Stomach (tissue), 8 donors: ENCODE measurements at regions not wholly inside any gene's neighbourhood (a gene's known extent, or its start where the extent isn't known, plus 50 kb on each side); places are given as distances from the start of the nearest gene placed in this dataset.

Experiments used
- DNase-seq, 2 donors: peaks; one replicate each; pipeline versions ENCODE4 v3.0.0 to v3.0.0-alpha.2; 2013 to 2019
- H3K27ac ChIP-seq, 5 donors: fragments of 200-600 bp in 4 of 5; sonication (generic) in 4 of 5; one replicate each; pipeline ENCODE4 v1.5.1; 2013 to 2019; ENCODE audit warnings: mild to moderate bottlenecking in 1 of 5, moderate library complexity in 1 of 5
- H3K27me3 ChIP-seq, 3 donors: fragments of 200-600 bp; sonication (generic); one replicate each; pipeline ENCODE4 v1.5.1; 2017 to 2019; ENCODE audit warnings: mixed run types in 1 of 3
- H3K36me3 ChIP-seq, 4 donors: fragments of 200-600 bp; sonication (generic); 1 replicate in 3 of 4; 2 replicates in 1 of 4; pipeline ENCODE4 v1.5.1; 2016 to 2019
- H3K4me1 ChIP-seq, 4 donors: fragments of 200-600 bp; sonication (generic); one replicate each; pipeline ENCODE4 v1.5.1; 2016 to 2019
- H3K4me3 ChIP-seq, 4 donors: fragments of 200-600 bp; sonication (generic) in 3 of 4; one replicate each; pipeline ENCODE4 v1.5.1; 2016 to 2019; ENCODE audit warnings: mild to moderate bottlenecking in 1 of 4
- H3K9me3 ChIP-seq, 4 donors: fragments of 200-600 bp; sonication (generic); one replicate each; pipeline ENCODE4 v1.5.1; 2016 to 2019
- EP300 ChIP-seq: sonication (generic); formaldehyde crosslinking; IDR thresholded peaks from one replicate; pipeline ENCODE4 v1.6.1; 2017; ENCODE audit warnings: antibody characterized with exemption
- POLR2A ChIP-seq, 4 donors: fragments of 450-650 bp; IDR thresholded peaks; one replicate each; pipeline ENCODE4 v1.6.1; 2016; ENCODE audit warnings: antibody characterized with exemption in 4 of 4, control low read depth in 2 of 4, mild to moderate bottlenecking in 1 of 4, moderate library complexity in 1 of 4
- POLR2AphosphoS5 ChIP-seq, 3 donors: sonication (generic); formaldehyde crosslinking; IDR thresholded peaks; one replicate each; pipeline ENCODE4 v1.6.1; 2016; ENCODE audit warnings: antibody characterized with exemption in 3 of 3
- WGBS, 5 donors: extraction: QIAGEN DNeasy Blood & Tissue Kit in 3 of 5; methylation state at CpG; one replicate each; pipeline versions ENCODE4 v1.1.5 to v1.1.7; 2013 to 2018; 5-methylcytosine and 5-hydroxymethylcytosine counted together
- intact Hi-C: fragments of 100-400 bp; cut with DNase I; formaldehyde crosslinking; loops from one replicate; pipeline ENCODE4 v1.15.1; 2023; ENCODE audit warnings: low total_unique reads
- TF ChIP-seq, protein P1 (sequence below), 7 experiments: fragments of 450-650 bp in 4 of 7; fragments of 200-600 bp in 3 of 7; sonication (generic) in 3 of 7; IDR thresholded peaks; one replicate each; pipeline ENCODE4 v1.5.1; 2016 to 2019; ENCODE audit warnings: antibody characterized with exemption in 7 of 7, control low read depth in 2 of 7, mild to moderate bottlenecking in 1 of 7
- donor health status: healthy with polysubstance abuse.
- donor health status: Bipolar disorder and iron deficiency.
- donor health status: healthy.

DNA sequence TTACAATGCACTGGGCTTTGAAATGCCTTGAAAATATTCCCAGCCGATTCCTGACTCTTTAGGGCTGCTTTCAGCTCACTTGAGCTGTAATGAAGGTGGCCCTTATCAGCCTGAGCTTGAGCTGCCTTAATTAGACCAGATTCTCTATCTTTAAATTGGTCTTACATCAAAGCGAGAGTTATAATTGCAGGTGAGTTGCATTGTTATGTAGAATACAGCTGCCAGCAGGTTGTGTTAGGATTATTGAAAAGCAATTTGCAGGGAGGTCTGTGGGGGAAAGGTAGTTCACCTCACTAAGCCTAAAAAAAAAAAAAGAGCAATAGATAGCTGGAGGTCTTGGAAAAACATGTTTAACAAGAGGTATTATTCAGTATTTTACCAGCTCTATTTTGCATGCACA is 142.2 kb upstream of the HABP2 start:
- TF ChIP-seq POLR2A (IDR thresholded peaks at IDR 0.05) (no peak), EP300 (no peak)
- intact Hi-C loops: no loop called here
- Histone ChIP-seq H3K4me3 (no peak overlapping the region), H3K9me3 (no peaks in the 10 kb centered on the region), H3K27me3 (no peaks in the 10 kb centered on the region), H3K27ac (no peak overlapping the region), H3K36me3 (no peaks in the 10 kb centered on the region), H3K4me1 (no peaks in the 10 kb centered on the region)
- 35 to 73% (median 50%) methylated on average over 2 of the region's 2 CpGs for WGBS, 5 donors
- DNase-seq: no peak

- Histone ChIP-seq H3K27me3 (no peaks in the 10 kb centered on the region), H3K27ac (no peak overlapping the region), H3K9me3 (no peaks in the 10 kb centered on the region), H3K36me3 (no peaks in the 10 kb centered on the region), H3K4me1 (no peaks in the 10 kb centered on the region), H3K4me3 (no peak overlapping the region)
- WGBS, 5 donors: 32 to 56% (median 46%) methylated on average over 5 of the region's 5 CpGs
- intact Hi-C loops: no loop called here
- DNase-seq: no peak
- TF ChIP-seq POLR2AphosphoS5 (IDR thresholded peaks at IDR 0.05): no peak
- TF ChIP-seq EP300: no peak
- TF ChIP-seq, protein P1, sequence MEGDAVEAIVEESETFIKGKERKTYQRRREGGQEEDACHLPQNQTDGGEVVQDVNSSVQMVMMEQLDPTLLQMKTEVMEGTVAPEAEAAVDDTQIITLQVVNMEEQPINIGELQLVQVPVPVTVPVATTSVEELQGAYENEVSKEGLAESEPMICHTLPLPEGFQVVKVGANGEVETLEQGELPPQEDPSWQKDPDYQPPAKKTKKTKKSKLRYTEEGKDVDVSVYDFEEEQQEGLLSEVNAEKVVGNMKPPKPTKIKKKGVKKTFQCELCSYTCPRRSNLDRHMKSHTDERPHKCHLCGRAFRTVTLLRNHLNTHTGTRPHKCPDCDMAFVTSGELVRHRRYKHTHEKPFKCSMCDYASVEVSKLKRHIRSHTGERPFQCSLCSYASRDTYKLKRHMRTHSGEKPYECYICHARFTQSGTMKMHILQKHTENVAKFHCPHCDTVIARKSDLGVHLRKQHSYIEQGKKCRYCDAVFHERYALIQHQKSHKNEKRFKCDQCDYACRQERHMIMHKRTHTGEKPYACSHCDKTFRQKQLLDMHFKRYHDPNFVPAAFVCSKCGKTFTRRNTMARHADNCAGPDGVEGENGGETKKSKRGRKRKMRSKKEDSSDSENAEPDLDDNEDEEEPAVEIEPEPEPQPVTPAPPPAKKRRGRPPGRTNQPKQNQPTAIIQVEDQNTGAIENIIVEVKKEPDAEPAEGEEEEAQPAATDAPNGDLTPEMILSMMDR (IDR thresholded peaks at IDR 0.05): no peak
- TF ChIP-seq POLR2A (IDR thresholded peaks at IDR 0.05): no peak
Observed at GRCh38 chr10:113411456-113411855, 141.4 kb upstream of the HABP2 start.

DNA sequence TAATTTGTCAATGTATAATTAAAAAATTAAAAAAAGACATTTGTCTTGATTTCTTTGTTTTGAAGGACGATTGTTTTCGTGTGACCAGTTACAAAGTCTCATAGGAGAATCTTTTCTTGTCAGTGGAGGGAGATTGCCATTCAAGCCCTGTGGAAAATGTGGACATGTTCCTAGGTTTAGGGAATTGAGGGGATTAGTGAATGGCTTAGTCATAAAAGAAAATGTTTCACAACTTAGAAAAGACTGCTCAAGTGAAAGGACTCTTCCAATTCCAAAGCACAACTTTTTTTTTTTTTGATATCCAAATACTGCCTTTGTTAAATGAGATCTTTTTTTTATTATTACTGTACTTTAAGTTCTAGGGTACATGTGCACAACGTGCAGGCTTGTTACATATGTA is 140.7 kb upstream of the HABP2 start:
- WGBS, 5 donors: 81 to 90% (median 84%) methylated on average over 3 of the region's 3 CpGs

DNA sequence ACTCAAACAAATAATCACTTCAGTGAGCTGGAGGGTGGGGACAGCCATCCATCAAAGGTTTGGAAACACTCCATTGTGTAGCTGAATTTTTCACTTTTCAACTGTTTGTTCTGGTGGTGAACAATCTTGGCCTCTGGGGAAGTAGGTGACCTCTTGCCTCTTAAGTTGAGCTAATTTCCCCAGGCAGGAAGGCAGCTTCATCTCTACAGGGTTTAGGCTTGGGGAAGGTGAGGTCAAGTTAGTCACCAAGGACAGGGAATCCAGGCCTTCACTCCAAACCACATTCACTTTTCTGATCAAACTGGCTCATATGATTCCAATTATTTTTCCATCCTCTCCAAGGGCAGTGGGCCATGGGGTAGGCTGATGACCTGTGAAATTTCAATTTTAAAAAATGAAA is 138.3 kb upstream of the HABP2 start:
- DNase-seq: no peak
- TF ChIP-seq POLR2A (IDR thresholded peaks at IDR 0.05): no peak
- TF ChIP-seq POLR2AphosphoS5 (IDR thresholded peaks at IDR 0.05): no peak
- TF ChIP-seq, protein P1 (IDR thresholded peaks at IDR 0.05): no peak
- no peak for TF ChIP-seq EP300

More for the DNA sequence above, 140.7 kb upstream of the HABP2 start:
- TF ChIP-seq, protein P1 (IDR thresholded peaks at IDR 0.05): no peak
- no peak for TF ChIP-seq EP300
- no peak for TF ChIP-seq POLR2AphosphoS5 (IDR thresholded peaks at IDR 0.05)
- no peak for TF ChIP-seq POLR2A (IDR thresholded peaks at IDR 0.05)
- Histone ChIP-seq H3K27me3 (no peaks in the 10 kb centered on the region), H3K36me3 (no peaks in the 10 kb centered on the region), H3K4me3 (no peak overlapping the region), H3K9me3 (no peaks in the 10 kb centered on the region), H3K4me1 (no peaks in the 10 kb centered on the region), H3K27ac (no peak overlapping the region)
- intact Hi-C loops: no loop called here
- DNase-seq: no peak

GRCh38 chr10:113415246-113415645 is 137.6 kb upstream of the HABP2 start:
- 63 to 76% (median 65%) methylated on average over 3 of the region's 3 CpGs for WGBS, 5 donors
- H3K4me3 ChIP-seq: no peak overlapping the region

More for the DNA sequence above, 138.3 kb upstream of the HABP2 start:
- no peak overlapping the region for H3K27ac ChIP-seq
- intact Hi-C loops: no loop called here
- H3K9me3 ChIP-seq: peaks cover 2 to 6% (median 3%) of the 10 kb centered on the region in 4 donors
- no peaks in the 10 kb centered on the region for H3K36me3 ChIP-seq
- no peak overlapping the region for H3K4me3 ChIP-seq
- no peaks in the 10 kb centered on the region for H3K27me3 ChIP-seq
- H3K4me1 ChIP-seq: no peaks in the 10 kb centered on the region

More at GRCh38 chr10:113415246-113415645, 137.6 kb upstream of the HABP2 start:
- TF ChIP-seq, protein P1 (IDR thresholded peaks at IDR 0.05): no peak
- TF ChIP-seq EP300 (no peak), POLR2AphosphoS5 (IDR thresholded peaks at IDR 0.05) (no peak), POLR2A (IDR thresholded peaks at IDR 0.05) (no peak)
- no peak for DNase-seq
- no peaks in the 10 kb centered on the region for H3K36me3 ChIP-seq
- H3K27ac ChIP-seq: no peak overlapping the region
- H3K9me3 ChIP-seq: peaks cover 8 to 12% (median 10%) of the 10 kb centered on the region in 4 donors
- no peaks in the 10 kb centered on the region for H3K27me3 ChIP-seq
- intact Hi-C loops: no loop called here
- no peaks in the 10 kb centered on the region for H3K4me1 ChIP-seq
